ENCODE measurements at regions not wholly inside any gene's neighbourhood (a gene's known extent, or its start where the extent isn't known, plus 50 kb on each side); places are given as distances from the start of the nearest gene placed in this dataset.

DNA sequence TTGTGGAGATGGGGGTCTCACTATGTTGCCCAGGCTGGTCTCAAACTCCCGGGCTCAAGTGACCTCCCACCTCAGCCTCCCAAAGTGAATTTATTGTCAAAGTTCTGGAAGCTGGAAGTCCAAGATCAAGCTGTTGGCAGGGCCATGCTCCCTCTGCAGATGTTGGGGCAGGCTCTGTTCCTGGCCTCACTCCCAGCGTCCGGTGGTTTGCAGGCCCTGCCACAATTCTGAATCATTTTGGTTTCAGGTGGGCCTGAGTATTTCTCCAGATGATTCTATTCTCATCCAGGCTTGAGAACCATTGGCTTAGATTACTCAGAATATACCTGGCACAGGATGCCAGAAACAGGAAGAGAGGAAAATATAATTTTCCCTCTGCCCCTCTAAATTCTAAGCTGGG lies 737.4 kb downstream of the TNS3 start:
- H3K27ac Mint-ChIP-seq, result no peak overlapping the region
- H3K36me3 ChIP-seq (ENCODE audit: insufficient read depth, low read length), result no peaks in the 10 kb centered on the region
- H3K9me3 Mint-ChIP-seq, result peaks cover 11% of the 10 kb centered on the region
- H3K27me3 ChIP-seq (ENCODE audit: control insufficient read depth in 1 of 2, insufficient read depth in 2 of 2, low read length in 2 of 2), result no peaks in the 10 kb centered on the region
- H3K4me1 Mint-ChIP-seq (ENCODE audit: low read depth), result no peaks in the 10 kb centered on the region
- peaks cover 0 to 10% of the 10 kb centered on the region in 2 experiments for H3K9me3 ChIP-seq (ENCODE audit: control insufficient read depth in 1 of 2, insufficient read depth in 1 of 2, low read length in 2 of 2)
- ChIA-PET CTCF (no interaction called here), POLR2A (no interaction called here)
- TF ChIP-seq, protein P1, sequence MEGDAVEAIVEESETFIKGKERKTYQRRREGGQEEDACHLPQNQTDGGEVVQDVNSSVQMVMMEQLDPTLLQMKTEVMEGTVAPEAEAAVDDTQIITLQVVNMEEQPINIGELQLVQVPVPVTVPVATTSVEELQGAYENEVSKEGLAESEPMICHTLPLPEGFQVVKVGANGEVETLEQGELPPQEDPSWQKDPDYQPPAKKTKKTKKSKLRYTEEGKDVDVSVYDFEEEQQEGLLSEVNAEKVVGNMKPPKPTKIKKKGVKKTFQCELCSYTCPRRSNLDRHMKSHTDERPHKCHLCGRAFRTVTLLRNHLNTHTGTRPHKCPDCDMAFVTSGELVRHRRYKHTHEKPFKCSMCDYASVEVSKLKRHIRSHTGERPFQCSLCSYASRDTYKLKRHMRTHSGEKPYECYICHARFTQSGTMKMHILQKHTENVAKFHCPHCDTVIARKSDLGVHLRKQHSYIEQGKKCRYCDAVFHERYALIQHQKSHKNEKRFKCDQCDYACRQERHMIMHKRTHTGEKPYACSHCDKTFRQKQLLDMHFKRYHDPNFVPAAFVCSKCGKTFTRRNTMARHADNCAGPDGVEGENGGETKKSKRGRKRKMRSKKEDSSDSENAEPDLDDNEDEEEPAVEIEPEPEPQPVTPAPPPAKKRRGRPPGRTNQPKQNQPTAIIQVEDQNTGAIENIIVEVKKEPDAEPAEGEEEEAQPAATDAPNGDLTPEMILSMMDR (IDR thresholded peaks at IDR 0.05), result no peak
- no peaks in the 10 kb centered on the region for H3K36me3 Mint-ChIP-seq (ENCODE audit: low read depth)
- H3K4me1 ChIP-seq (ENCODE audit: insufficient read depth, low read length), result no peaks in the 10 kb centered on the region
- no peak overlapping the region for H3K4me3 ChIP-seq (ENCODE audit: low read length)
- no peak overlapping the region for H3K27ac ChIP-seq (ENCODE audit: low read depth in 1 of 2, low read length in 2 of 2)
- no peaks in the 10 kb centered on the region for H3K27me3 Mint-ChIP-seq
- ATAC-seq (ENCODE audit: poor library complexity) (no peak), DNase-seq (no peak)
- no peak overlapping the region for H3K4me3 Mint-ChIP-seq
- intact Hi-C loops (cut with DNase I, micrococcal nuclease), result no loop called here

DNA sequence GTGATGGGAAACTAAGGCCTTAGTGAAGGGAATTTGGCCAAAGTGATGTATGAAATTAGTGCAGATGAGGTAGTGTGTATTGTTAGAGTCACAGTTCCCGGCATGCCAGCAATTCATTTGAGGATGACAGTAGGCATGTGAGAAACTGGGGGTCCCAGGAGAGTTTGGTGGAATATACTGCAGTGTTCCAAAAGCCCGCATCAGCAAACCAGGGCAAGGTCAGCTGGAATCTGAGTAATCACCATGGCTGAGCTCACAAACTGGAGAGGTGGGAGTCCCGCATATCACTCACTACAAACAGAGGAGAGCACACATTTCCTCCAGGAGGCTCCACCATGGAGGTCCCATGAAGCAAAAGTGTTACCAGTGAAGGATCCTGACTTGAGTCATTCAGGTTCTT lies 740.7 kb downstream of the TNS3 start:
- POLR2A ChIA-PET, result no interaction called here
- H3K36me3 Mint-ChIP-seq (ENCODE audit: low read depth), result no peaks in the 10 kb centered on the region
- CTCF ChIA-PET, result no interaction called here
- DNase-seq, result no peak
- TF ChIP-seq, protein P1 (IDR thresholded peaks at IDR 0.05), result no peak
- Histone ChIP-seq H3K4me3 (ENCODE audit: low read length) (no peak overlapping the region), H3K36me3 (ENCODE audit: insufficient read depth, low read length) (no peaks in the 10 kb centered on the region), H3K27me3 (ENCODE audit: control insufficient read depth in 1 of 2, insufficient read depth in 2 of 2, low read length in 2 of 2) (no peaks in the 10 kb centered on the region), H3K27ac (ENCODE audit: low read depth in 1 of 2, low read length in 2 of 2) (no peak overlapping the region), H3K9me3 (ENCODE audit: control insufficient read depth in 1 of 2, insufficient read depth in 1 of 2, low read length in 2 of 2) (peaks cover 0 to 20% of the 10 kb centered on the region in 2 experiments), H3K4me1 (ENCODE audit: insufficient read depth, low read length) (no peaks in the 10 kb centered on the region)
- H3K27me3 Mint-ChIP-seq, result no peaks in the 10 kb centered on the region
- H3K9me3 Mint-ChIP-seq, result peaks cover 14% of the 10 kb centered on the region
- intact Hi-C loops (cut with DNase I, micrococcal nuclease), result no loop called here
- no peak overlapping the region for H3K27ac Mint-ChIP-seq
- H3K4me3 Mint-ChIP-seq, result no peak overlapping the region
- H3K4me1 Mint-ChIP-seq (ENCODE audit: low read depth), result no peaks in the 10 kb centered on the region
- ATAC-seq (ENCODE audit: poor library complexity), result no peak

DNA sequence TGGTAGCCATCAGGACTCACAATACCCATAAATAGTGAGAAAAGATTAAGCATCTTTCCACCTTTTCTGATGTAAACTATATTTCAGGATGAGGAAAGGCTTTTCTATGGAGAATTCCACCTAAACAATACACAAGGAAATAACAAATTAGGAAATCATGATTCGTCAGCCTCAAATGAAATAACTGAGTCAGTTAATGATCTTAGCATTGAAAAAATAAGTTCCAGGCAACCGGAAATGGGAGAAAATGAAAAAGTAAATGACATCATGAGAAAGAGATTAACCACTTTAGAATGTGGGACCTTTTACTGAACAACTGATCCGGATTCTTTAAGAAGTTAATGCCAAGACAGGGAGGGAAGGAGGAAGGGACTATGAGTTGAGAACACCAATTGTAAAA lies 742.3 kb downstream of the TNS3 start:
- no peak overlapping the region for H3K4me3 ChIP-seq (ENCODE audit: low read length)
- H3K27me3 ChIP-seq (ENCODE audit: control insufficient read depth in 1 of 2, insufficient read depth in 2 of 2, low read length in 2 of 2), result no peaks in the 10 kb centered on the region
- Mint-ChIP-seq H3K27me3 (no peaks in the 10 kb centered on the region), H3K4me3 (no peak overlapping the region), H3K36me3 (ENCODE audit: low read depth) (no peaks in the 10 kb centered on the region), H3K9me3 (peaks cover 13% of the 10 kb centered on the region), H3K27ac (no peak overlapping the region), H3K4me1 (ENCODE audit: low read depth) (no peaks in the 10 kb centered on the region)
- DNase-seq (no peak), ATAC-seq (ENCODE audit: poor library complexity) (no peak)
- no peak overlapping the region for H3K27ac ChIP-seq (ENCODE audit: low read depth in 1 of 2, low read length in 2 of 2)
- H3K9me3 ChIP-seq (ENCODE audit: control insufficient read depth in 1 of 2, insufficient read depth in 1 of 2, low read length in 2 of 2), result peaks cover 0 to 20% of the 10 kb centered on the region in 2 experiments
- no peaks in the 10 kb centered on the region for H3K36me3 ChIP-seq (ENCODE audit: insufficient read depth, low read length)
- POLR2A ChIA-PET, result no interaction called here
- CTCF ChIA-PET, result no interaction called here
- no peaks in the 10 kb centered on the region for H3K4me1 ChIP-seq (ENCODE audit: insufficient read depth, low read length)
- TF ChIP-seq, protein P1 (IDR thresholded peaks at IDR 0.05), result no peak
- intact Hi-C loops (cut with DNase I, micrococcal nuclease), result no loop called here

Data from CD4-positive, alpha-beta T cell (primary cell).